ENCODE measurements at regions not wholly inside any gene's neighbourhood (a gene's known extent, or its start where the extent isn't known, plus 50 kb on each side); places are given as distances from the start of the nearest gene placed in this dataset.
A peak's percentile ranks its signal among the peaks of the same experiment; 100 is the strongest.
"Not testable (repeated sequence)": the region's sequence is repeated elsewhere in the genome, so short reads cannot be mapped to it uniquely, and the experiment has no call there.

DNA sequence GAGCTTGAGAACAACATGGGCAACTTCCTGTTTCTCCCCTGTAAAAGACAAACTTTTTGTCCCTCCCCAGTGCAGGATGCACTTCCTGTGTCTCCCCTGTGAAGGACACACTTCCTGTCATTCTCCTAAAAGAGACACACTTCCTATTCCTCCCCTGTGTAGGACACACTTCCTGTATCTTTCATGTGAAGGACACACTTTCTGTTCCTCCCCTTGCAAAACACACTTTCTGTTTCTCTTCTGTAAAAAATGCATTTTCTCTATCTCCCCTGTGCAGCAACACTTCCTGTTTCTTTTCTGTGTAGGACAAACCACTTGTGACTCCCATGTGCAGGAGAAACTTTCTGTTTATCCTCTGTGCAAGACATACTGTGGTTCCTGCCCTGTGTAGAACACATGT is 488.6 kb upstream of the USP9Y start:
- Mint-ChIP-seq H3K36me3 (ENCODE audit: insufficient read depth in 2 of 2) (peaks cover 0 to 52% of the 10 kb centered on the region in 2 donors), H3K9me3 (peaks cover 0 to 53% of the 10 kb centered on the region in 2 donors), H3K27me3 (ENCODE audit: low read depth) (no peaks in the 10 kb centered on the region), H3K4me3 (no peak overlapping the region), H3K27ac (no peak overlapping the region), H3K4me1 (ENCODE audit: low read depth) (no peaks in the 10 kb centered on the region)
- ATAC-seq (replicated peaks in 1 of 2) (no peak), DNase-seq (no peak)

DNA sequence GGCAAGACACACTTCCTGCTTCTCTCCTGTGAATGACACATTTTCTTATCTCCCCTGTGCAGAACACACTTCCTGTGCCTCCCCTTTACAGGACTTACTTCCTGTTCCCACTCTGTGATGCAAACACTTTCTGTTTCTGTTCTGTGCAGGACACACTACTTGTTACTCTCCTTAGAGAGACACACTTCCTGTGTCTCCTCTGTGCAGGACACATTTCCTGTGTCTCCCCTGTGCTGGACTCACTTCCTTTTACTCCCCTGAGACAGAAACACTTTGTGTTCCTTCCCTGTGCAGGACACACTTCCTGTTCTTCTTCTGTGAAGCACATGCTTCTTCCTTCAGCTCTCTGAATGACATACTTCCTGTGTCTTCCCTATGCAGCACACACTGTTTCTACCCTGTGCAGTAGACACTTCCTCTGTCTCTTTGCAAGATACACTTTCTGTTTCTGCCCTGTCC is 485.4 kb upstream of the USP9Y start:
- peak in 1 of 2 donors; percentile 63 for ATAC-seq (replicated peaks in 1 of 2)
- Mint-ChIP-seq H3K4me1 (ENCODE audit: low read depth) (no peaks in the 10 kb centered on the region), H3K27ac (peak overlapping the region; percentile 6), H3K9me3 (peaks cover 0 to 59% of the 10 kb centered on the region in 2 donors), H3K36me3 (ENCODE audit: insufficient read depth in 2 of 2) (peaks cover 0 to 60% of the 10 kb centered on the region in 2 donors), H3K4me3 (peak overlapping the region in 1 of 2 donors; percentile 18), H3K27me3 (ENCODE audit: low read depth) (no peaks in the 10 kb centered on the region)
- DNase-seq = no peak

DNA sequence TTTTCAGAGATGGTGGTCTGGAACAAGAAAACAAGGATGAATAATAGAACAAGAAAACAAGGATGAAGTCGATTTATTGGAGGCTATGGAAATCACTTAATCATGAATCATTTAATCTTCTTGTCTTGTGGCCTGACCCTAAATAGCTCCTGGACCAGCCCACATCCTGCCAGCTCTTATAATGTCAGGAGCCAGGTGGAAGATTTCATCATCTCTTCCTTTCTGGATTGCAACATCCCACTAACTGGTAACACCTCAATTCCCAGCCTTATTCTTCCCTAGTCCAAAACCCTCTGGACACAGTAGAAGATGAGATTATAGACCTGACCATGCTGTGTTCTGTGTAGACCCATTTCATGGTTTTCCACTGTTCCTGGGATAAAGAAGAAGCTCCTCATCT is 470.1 kb upstream of the USP9Y start:
- Mint-ChIP-seq H3K27me3 (ENCODE audit: low read depth) (no peaks in the 10 kb centered on the region), H3K9me3 (no peaks in the 10 kb centered on the region), H3K4me1 (ENCODE audit: low read depth) (no peaks in the 10 kb centered on the region), H3K4me3 (no peak overlapping the region), H3K27ac (no peak overlapping the region), H3K36me3 (ENCODE audit: insufficient read depth in 2 of 2) (no peaks in the 10 kb centered on the region)
- DNase-seq (no peak), ATAC-seq (replicated peaks in 1 of 2) (no peak)

DNA sequence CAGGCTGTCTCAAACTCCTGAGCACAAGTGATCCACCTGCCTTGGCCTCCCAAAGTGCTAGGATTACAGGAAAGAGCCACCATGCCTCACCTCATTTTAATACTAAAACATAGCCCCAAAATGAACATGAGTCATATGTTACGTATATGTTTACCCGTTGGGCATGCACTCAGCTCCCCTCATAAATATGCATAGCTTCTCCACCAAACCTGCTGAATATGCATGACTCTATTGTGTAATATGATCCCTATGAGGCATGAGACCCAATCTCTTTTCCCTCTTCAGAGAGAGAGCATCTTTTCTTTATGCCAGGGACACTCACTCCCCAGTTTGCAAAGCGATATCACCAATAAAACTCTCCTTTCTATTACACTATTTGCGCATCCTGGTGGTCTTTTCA is 464.6 kb upstream of the USP9Y start:
- Mint-ChIP-seq H3K4me3 (no peak overlapping the region), H3K9me3 (no peaks in the 10 kb centered on the region)

DNA sequence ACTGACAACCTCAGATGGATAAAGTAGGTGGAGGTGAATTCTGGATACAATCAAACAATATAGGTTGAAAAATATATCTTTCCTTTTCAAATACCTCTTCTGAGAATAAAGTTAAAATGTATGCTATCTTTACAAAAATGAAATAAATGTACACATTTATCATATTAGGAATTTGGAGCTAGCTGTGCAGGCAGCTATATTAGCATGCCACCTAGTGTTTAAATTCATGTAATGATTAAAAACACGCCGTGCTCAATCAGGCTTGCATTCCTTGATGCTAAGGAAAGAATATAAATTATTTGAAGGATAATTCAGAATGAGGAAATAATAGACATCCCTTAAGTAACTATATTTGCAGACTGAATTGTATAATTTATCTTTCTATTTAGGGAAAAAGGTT is 460.7 kb upstream of the USP9Y start:
- not testable (repeated sequence) for H3K27ac Mint-ChIP-seq; H3K9me3 Mint-ChIP-seq; H3K36me3 Mint-ChIP-seq (ENCODE audit: insufficient read depth in 2 of 2); H3K4me3 Mint-ChIP-seq; DNase-seq; H3K4me1 Mint-ChIP-seq (ENCODE audit: low read depth); ATAC-seq (replicated peaks in 1 of 2); H3K27me3 Mint-ChIP-seq (ENCODE audit: low read depth)

More for the DNA sequence above, 464.6 kb upstream of the USP9Y start:
- no peaks in the 10 kb centered on the region for H3K27me3 Mint-ChIP-seq (ENCODE audit: low read depth)
- no peaks in the 10 kb centered on the region for H3K36me3 Mint-ChIP-seq (ENCODE audit: insufficient read depth in 2 of 2)
- DNase-seq (no peak), ATAC-seq (replicated peaks in 1 of 2) (no peak)
- no peak overlapping the region for H3K27ac Mint-ChIP-seq
- no peaks in the 10 kb centered on the region for H3K4me1 Mint-ChIP-seq (ENCODE audit: low read depth)

DNA sequence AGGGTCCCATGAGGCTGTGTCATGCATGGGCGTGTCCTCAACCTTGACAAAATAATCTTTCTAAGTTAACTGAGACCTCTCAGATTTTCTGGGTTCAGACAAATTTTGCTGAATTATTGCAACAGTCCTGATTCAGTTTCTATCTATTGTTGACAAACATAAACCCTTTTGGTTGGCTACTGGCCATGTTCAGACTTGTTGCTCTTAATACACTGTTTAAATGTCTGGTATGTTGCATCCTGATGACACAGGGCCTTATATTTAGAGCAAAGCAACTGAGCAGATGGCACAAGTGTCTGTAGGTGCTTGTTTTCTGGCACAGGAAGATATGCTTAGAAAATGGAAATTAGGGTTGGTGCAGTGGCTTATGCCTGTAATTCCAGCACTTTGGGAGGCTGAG is 456.9 kb upstream of the USP9Y start:
- Mint-ChIP-seq H3K4me1 (ENCODE audit: low read depth) (no peaks in the 10 kb centered on the region), H3K9me3 (no peaks in the 10 kb centered on the region), H3K36me3 (ENCODE audit: insufficient read depth in 2 of 2) (no peaks in the 10 kb centered on the region), H3K4me3 (no peak overlapping the region), H3K27ac (no peak overlapping the region), H3K27me3 (ENCODE audit: low read depth) (no peaks in the 10 kb centered on the region)
- ATAC-seq (replicated peaks in 1 of 2) = no peak
- DNase-seq = no peak

DNA sequence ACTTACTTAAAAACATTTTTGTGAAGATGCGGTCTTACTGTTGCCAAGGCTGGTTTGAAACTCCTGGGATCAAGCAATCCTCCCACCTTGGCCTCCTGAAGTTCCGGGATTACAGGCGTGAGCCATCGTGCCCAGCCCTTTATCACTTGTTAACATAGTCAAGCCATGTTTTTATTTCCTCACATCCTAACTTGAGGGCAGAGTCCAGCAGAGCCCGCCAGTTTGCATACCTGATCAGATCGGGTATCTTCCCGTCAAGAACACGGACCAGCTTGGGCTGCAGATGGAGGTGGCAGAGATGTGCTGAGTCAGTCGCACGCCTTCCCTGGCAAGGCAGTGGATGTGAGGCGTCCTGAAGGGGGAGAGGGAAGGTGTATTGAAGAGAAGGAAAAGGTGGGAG is 447.3 kb upstream of the USP9Y start:
- Mint-ChIP-seq H3K36me3 (ENCODE audit: insufficient read depth in 2 of 2) (no peaks in the 10 kb centered on the region), H3K4me1 (ENCODE audit: low read depth) (no peaks in the 10 kb centered on the region), H3K4me3 (no peak overlapping the region), H3K9me3 (no peaks in the 10 kb centered on the region), H3K27me3 (ENCODE audit: low read depth) (no peaks in the 10 kb centered on the region), H3K27ac (no peak overlapping the region)
- no peak for ATAC-seq (replicated peaks in 1 of 2)
- DNase-seq = no peak

DNA sequence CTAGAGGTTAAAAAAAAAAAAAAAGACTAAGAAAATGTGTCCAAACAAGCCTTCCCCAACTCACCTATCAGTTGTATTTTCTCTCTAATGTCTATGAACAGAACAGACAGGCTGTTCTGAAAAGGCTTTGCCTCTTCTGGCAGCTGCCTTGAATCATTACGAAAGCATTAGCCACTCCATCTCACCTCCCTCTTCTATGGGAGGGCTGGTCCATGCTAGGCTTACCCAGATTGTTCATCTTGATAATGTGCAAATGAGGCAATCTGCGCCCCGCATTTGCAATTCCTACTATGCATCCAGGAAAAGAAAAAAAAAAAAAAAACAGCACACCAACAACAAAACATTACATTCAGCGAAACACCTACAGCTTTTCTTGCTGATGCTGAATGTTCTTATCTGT is 429.9 kb upstream of the USP9Y start:
- H3K9me3 Mint-ChIP-seq = no peaks in the 10 kb centered on the region
- no peak for DNase-seq
- no peak overlapping the region for H3K27ac Mint-ChIP-seq
- H3K4me3 Mint-ChIP-seq = no peak overlapping the region
- no peaks in the 10 kb centered on the region for H3K27me3 Mint-ChIP-seq (ENCODE audit: low read depth)
- H3K36me3 Mint-ChIP-seq (ENCODE audit: insufficient read depth in 2 of 2) = no peaks in the 10 kb centered on the region
- H3K4me1 Mint-ChIP-seq (ENCODE audit: low read depth) = no peaks in the 10 kb centered on the region
- ATAC-seq (replicated peaks in 1 of 2) = no peak

DNA sequence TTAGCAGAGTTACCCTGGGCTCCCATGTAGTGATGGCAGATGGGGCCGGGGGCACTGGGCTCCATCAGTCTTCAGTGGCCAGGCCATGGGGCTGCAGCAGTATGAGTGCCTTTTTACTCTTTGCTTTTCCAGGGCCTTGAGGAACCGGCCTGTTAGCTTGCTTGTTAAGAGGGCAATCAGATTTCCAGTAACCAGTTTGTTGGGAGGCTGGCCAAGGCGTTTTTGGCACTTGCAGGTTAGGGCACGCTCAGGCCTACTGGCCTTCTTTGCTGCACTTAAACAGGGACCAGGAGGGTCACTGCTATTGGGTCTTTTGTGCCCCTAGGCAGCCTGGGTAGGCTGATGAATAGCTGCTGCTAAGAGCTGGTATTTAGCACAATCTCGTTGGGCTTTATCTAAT is 415.4 kb upstream of the USP9Y start:
- Mint-ChIP-seq H3K4me1 (ENCODE audit: low read depth) (no peaks in the 10 kb centered on the region), H3K9me3 (no peaks in the 10 kb centered on the region), H3K27me3 (ENCODE audit: low read depth) (no peaks in the 10 kb centered on the region), H3K36me3 (ENCODE audit: insufficient read depth in 2 of 2) (no peaks in the 10 kb centered on the region), H3K27ac (no peak overlapping the region), H3K4me3 (no peak overlapping the region)
- ATAC-seq (replicated peaks in 1 of 2) (no peak), DNase-seq (no peak)

DNA sequence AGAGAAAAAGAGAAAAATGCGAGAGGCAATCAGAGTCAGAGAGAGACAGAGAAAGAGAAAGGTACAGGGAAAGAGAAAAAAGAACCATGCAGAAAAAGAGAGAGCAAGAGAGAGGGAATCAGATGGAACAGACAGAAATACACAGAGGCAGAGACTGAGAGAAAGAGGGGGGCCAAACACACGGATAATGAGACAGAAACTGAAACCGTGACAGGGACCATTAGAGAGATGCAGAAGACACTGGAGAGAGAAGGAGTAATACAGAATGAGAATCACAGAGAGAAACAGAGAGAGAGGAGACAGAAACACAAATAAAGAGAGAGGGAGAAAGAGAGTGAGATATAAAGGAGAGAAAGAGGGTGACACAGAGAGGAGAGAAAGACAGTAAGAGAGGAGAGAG is 412.1 kb upstream of the USP9Y start:
- Mint-ChIP-seq H3K4me3 (peak overlapping the region in 1 of 2 donors; percentile 13), H3K36me3 (ENCODE audit: insufficient read depth in 2 of 2) (no peaks in the 10 kb centered on the region), H3K9me3 (no peaks in the 10 kb centered on the region), H3K4me1 (ENCODE audit: low read depth) (no peaks in the 10 kb centered on the region), H3K27me3 (ENCODE audit: low read depth) (no peaks in the 10 kb centered on the region), H3K27ac (peak overlapping the region; percentile 44)
- ATAC-seq (replicated peaks in 1 of 2) (no peak), DNase-seq (no peak)

DNA sequence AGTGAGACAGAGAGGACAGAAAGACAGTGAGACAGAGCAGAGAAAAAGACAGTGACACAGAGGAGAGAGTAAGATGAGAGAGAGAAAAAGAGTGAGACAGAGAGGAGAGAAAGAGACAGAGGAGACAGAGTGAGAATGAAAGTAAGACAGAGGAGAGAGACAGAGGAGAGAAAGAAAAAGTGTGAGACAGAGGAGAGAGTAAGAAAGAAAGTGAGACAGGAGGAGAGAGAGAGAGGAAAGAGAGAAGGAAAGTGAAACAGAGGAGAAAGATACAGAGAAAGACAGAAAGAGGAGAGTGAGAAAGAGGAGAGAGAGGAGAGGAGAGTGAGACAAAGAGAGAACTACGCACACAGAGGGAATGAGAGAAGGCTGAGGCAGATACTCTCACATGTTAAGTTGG is 411.6 kb upstream of the USP9Y start:
- Mint-ChIP-seq H3K4me3 (peak overlapping the region in 1 of 2 donors; percentile 13), H3K27ac (peak overlapping the region; percentile 27)
- peak in 1 of 2 donors; percentile 26 for ATAC-seq (replicated peaks in 1 of 2)

DNA sequence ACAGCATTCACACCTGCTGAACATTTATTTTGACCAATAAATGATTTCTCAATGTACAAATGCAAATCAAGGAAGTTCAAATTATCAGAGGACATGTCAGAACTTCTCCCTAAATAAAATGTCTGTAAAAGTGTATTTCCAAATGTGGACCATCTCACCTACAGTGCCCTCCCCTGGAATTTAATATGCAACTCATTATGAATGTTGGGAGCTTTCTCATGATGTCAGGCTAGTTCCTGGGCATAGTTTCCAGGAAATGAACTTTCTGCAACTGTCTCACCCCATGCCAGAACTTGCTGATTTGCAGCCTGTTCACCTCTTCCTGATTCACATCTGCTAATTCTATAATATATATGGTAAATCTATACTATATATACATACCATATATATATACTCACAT is 408.5 kb upstream of the USP9Y start:
- ATAC-seq (replicated peaks in 1 of 2) = no peak
- no peak overlapping the region for H3K27ac Mint-ChIP-seq
- no peaks in the 10 kb centered on the region for H3K9me3 Mint-ChIP-seq
- H3K4me3 Mint-ChIP-seq = no peak overlapping the region
- no peaks in the 10 kb centered on the region for H3K27me3 Mint-ChIP-seq (ENCODE audit: low read depth)
- H3K36me3 Mint-ChIP-seq (ENCODE audit: insufficient read depth in 2 of 2) = no peaks in the 10 kb centered on the region
- no peak for DNase-seq
- H3K4me1 Mint-ChIP-seq (ENCODE audit: low read depth) = no peaks in the 10 kb centered on the region

More for the DNA sequence above, 411.6 kb upstream of the USP9Y start:
- no peaks in the 10 kb centered on the region for H3K9me3 Mint-ChIP-seq
- H3K4me1 Mint-ChIP-seq (ENCODE audit: low read depth) = no peaks in the 10 kb centered on the region
- no peak for DNase-seq
- no peaks in the 10 kb centered on the region for H3K36me3 Mint-ChIP-seq (ENCODE audit: insufficient read depth in 2 of 2)
- H3K27me3 Mint-ChIP-seq (ENCODE audit: low read depth) = no peaks in the 10 kb centered on the region

DNA sequence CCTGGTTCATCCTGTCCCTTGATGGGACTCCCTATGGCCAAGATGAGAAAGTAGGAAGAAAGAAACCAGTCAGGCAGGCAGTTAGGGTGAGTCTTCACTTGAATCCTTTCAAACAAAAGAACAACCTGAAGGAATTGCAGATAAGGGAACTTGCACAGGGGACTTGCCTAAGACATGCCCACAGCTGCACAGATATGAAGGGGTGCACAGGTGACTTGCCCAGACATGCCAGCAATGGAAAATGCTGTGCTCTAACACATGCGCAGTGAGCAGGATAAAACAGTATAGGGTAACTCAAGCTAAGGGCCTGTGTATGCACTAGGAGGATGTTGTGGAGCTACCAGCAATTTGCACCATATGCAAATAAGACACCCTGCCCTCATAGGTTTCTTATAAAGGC is 404.6 kb upstream of the USP9Y start:
- Mint-ChIP-seq H3K9me3 (no peaks in the 10 kb centered on the region), H3K27me3 (ENCODE audit: low read depth) (no peaks in the 10 kb centered on the region), H3K4me3 (no peak overlapping the region), H3K36me3 (ENCODE audit: insufficient read depth in 2 of 2) (no peaks in the 10 kb centered on the region), H3K4me1 (ENCODE audit: low read depth) (no peaks in the 10 kb centered on the region), H3K27ac (no peak overlapping the region)
- DNase-seq = no peak
- no peak for ATAC-seq (replicated peaks in 1 of 2)

DNA sequence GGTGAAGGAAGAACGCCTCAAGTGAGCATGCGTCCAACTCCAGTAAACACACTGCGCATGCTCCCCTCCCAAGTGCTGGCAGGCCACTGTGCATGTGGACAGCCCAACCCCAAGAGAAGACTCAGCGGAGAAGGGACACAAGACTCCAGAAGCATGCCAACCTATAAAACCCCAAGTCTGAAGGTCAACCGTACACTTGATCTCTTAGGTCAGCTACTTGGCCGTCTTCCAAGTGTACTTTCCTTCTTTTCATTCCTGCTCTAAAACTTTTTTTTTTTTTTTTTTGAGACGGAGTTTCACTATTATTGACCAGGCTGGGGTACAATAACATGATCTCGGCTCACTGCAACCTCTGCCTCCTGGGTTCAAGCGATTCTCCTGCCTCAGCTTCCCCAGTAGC is 401.2 kb upstream of the USP9Y start:
- not testable (repeated sequence) for ATAC-seq (replicated peaks in 1 of 2); DNase-seq; H3K27ac Mint-ChIP-seq; H3K4me3 Mint-ChIP-seq; H3K9me3 Mint-ChIP-seq; H3K36me3 Mint-ChIP-seq (ENCODE audit: insufficient read depth in 2 of 2); H3K4me1 Mint-ChIP-seq (ENCODE audit: low read depth); H3K27me3 Mint-ChIP-seq (ENCODE audit: low read depth)
